GM12875 (cell line): ENCODE measurements at regions not wholly inside any gene's neighbourhood (a gene's known extent, or its start where the extent isn't known, plus 50 kb on each side); places are given as distances from the start of the nearest gene placed in this dataset.

Source experiments
- H3K4me3 ChIP-seq: one replicate; pipeline ENCODE4 v1.5.1; 2011; ENCODE audit warnings: low read depth, low read length, control low read depth
- CTCF ChIP-seq: IDR thresholded peaks from 2 replicates; pipeline ENCODE4 v1.5.1; 2011; ENCODE audit warnings: low read depth, mild to moderate bottlenecking, control low read depth, inconsistent platforms, low read length, moderate library complexity, borderline replicate concordance; ENCODE audit not compliant: insufficient read depth

DNA sequence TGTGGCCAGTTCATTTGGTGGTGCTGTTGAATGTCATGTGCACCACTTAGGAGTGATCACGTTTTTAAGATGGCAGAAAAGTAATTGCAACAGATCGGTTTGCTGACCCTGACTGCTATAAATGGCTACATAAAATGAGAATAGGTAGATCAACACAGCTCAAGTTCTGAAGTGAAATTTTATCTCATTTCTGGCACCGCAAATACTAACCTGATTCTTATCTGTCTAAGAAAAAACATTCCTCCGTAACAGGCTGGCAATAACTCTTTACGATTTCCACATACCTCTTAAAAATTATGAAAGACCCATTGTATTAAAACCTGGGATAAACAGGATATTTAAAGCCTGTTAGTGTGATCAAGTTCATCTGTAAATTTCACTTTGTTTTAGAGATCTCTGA lies 387.5 kb downstream of the PDGFC start:
- TF ChIP-seq CTCF: no peak

DNA sequence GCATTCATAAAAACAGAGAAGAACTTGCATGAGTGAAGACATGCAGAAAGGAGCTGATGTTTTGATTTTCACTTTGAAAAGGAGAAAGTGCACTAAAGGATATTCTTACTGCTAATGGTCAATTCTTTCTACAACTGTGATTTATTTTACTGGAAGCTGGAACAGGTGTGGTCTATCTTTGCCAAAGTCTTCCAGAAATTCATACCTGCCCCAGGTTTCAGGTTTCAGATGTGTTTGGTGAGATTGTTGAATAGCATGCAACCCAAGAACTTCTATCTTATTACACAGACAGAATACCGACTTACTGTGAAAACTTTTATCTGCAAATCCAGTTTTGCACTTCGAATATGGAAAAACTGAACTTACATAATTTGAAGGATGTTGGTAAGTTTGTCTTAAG lies 388.3 kb downstream of the PDGFC start:
- H3K4me3 ChIP-seq: no peak overlapping the region
- no peak for TF ChIP-seq CTCF

More for the DNA sequence above, 387.5 kb downstream of the PDGFC start:
- H3K4me3 ChIP-seq: no peak overlapping the region

GRCh38 chr4:156581282-156582063 lies 390.1 kb downstream of the PDGFC start:
- no peak for TF ChIP-seq CTCF
- H3K4me3 ChIP-seq: no peak overlapping the region

DNA sequence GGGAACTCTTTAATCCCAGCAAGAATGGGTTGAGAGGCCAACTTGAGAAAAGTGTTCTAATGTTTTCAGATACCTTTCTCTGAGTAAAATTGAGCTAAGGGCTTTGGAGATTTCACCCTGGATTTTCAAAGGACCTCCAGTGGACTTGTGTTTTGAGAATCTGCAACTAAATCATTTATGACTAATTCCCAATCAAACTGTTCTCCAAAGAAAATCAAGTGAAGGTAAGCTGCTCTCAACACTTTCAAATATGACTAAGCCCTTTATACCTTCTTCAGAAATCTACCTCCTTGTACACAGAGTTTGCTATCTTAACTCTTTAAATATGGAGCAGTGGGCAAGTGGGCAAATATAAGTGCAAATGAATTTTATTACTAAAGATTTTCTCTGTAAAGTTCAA lies 392.9 kb downstream of the PDGFC start:
- TF ChIP-seq CTCF: no peak
- no peak overlapping the region for H3K4me3 ChIP-seq

GRCh38 chr4:156578005-156578404 lies 393.6 kb downstream of the PDGFC start:
- no peak for TF ChIP-seq CTCF
- no peak overlapping the region for H3K4me3 ChIP-seq

GRCh38 chr4:156576946-156577345 lies 394.7 kb downstream of the PDGFC start:
- TF ChIP-seq CTCF: no peak
- H3K4me3 ChIP-seq: no peak overlapping the region

DNA sequence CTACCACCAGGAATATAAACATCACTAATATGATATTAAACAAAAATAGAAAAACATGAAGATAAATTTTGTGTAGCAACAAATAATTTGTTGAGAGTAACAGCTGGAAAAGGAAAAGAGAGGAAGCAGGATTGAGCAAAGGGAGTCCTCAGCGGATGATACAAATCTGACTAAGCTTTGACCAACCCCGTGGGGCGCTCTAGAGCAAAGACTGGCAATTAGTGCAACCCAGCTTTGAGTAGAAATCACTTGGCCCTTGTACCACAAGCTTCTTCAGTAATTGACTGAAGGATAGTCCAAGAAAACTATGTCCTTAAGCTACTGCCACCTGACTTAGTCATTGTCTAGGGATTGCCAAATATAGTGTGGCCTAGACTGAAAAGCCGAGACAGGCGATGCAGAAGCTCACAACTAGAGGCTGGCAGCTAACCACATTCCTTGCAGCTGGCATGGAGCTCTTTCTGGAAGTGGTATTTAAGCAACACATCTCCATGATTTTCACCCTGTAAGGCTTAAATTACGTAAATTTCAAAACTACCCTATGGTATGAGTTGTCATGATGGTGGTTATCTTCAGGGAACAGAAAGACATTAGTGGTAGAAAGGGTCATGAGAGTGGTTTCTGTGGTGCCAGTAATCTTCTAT lies 396.0 kb downstream of the PDGFC start:
- no peak for TF ChIP-seq CTCF
- no peak overlapping the region for H3K4me3 ChIP-seq
